Fibroblast of peridontal ligament (primary cell): ENCODE measurements at regions not wholly inside any gene's neighbourhood (a gene's known extent, or its start where the extent isn't known, plus 50 kb on each side); places are given as distances from the start of the nearest gene placed in this dataset.
"Not testable (repeated sequence)": the region's sequence is repeated elsewhere in the genome, so short reads cannot be mapped to it uniquely, and the experiment has no call there.

Experiments used
- DNase-seq: peaks from one replicate; pipeline ENCODE4 v3.0.0-alpha.2; 2010; ENCODE audit errors: extremely low read depth

DNA sequence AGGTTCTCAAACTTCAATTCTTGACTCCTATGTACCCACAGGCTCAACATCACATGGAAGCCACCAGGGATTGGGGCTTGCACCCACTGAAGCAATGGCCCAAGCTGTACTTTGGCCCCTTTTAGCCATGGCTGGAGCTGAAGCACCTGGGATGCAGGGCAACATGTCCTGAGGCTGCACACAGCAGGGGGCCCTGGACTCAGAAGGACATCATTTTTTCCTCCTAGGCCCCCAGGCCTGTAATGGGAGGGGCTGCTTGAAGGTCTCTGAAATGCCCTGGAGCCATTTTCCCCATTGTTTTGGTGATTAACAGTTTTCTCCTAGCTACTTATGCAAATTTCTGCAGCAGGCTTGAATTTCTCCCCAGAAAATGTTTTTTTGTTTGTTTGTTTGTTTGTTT lies 465.1 kb upstream of the PCDH10 start:
- no peak for DNase-seq

DNA sequence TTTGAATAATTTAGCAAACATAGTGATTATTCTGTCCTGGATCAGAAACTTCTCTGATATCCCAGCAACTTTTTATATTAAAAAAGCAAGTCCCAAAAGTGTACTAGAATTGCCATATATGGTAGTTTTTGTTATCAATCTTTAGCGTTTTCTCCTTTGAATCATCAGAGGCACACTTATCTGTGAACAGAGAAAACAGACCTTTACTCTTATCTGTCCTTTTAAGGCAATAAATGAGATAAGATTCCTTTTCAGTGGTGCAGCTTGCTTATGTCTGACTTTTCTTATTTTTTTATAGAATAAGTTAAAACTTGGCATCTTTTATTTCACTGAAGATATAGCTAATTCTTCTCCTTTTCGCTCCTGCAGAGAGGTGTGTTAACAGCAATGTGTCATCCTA lies 458.1 kb upstream of the PCDH10 start:
- no peak for DNase-seq

DNA sequence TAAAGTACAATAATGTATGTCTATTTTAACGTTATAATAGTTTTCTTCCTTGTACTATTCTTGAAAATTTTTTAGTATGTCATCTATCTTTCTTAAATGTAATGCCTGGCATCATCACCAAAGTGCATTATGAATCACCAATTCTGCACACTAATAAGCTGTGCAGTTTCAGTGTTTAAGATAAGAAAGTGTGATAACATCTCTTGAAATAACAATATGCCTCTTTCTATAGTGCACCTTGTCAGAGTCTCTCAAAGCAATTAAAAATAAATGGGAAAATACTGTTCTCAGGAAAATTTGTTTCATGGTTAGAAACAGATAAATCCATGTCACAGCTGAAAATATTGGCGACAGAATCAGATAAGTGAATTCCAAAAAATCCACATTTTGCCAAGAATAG lies 457.4 kb upstream of the PCDH10 start:
- no peak for DNase-seq

- no peak for DNase-seq
Observed at GRCh38 chr4:132694775-132695174, 454.3 kb upstream of the PCDH10 start.

DNA sequence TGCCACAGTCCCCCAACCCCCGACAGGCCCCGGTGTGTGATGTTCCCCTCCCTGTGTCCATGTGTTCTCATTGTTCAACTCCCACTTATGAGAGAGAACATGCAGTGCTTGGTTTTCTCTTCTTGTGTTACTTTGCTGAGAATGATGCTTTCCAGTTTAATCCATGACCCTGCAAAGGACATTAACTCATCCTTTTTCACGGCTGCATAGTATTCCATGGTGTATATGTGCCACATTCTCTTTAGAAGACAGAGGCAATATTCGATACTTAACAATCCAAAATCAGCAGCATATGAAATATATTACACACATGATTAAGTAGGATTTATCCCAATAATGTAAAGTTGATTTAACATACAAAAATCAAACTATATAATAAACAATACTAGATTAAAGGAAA lies 451.6 kb upstream of the PCDH10 start:
- not testable (repeated sequence) for DNase-seq

DNA sequence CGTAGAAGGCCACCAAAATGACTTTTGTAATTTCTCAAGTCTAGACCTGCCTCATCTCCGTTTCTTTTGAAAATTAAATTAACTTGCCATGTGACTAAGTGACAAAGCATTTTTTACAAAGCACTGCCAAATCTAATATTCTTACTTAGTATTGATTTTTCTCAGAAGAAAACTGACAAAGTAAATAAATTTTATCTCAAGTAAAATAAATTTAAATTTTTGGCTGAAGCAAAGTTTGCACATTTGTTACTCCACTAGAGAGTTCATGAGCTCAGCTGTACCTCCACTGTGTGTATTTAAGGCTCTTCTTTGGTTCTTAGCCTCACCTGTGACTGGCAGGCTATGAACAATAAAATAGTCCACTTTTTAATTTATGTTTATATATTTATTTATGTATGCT lies 441.1 kb upstream of the PCDH10 start:
- no peak for DNase-seq

DNA sequence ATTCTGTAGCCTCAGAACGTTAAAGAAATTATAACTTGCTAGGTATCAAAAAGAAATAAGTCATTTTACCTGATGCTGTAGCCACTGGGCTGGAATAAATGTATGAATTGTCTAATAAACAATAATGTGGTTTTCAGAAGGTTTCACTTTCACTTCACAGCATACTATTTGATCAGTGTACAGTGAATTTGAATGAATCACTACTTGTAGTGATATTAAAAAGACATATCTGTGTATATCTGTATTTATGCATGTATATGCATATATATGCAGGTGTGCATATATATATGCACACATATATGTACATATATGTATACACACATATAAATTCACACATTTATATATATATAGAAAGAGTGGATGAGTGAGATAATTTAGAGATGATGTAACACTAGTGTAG lies 440.0 kb upstream of the PCDH10 start:
- DNase-seq, result no peak

- DNase-seq, result no peak
Observed at GRCh38 chr4:132710971-132711370, 438.1 kb upstream of the PCDH10 start.

DNA sequence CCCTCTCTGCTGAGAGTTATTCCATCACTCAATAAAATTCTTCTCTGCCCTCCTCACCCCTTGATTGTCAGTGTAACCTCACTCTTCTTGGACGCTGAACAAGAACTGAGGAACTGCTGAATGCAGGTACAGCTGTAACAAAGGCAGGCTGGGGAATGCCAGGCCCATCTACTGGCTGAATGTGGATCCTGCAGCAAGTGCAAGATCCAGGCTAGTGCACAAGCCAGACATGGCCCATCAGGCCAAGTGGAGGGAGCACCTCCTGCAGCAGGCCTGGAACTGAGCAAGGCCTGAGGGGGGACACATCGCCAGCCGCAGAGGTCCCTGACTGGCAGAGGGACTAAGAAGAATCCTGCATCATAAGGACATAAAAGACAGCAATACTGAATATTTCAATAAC lies 411.8 kb upstream of the PCDH10 start:
- DNase-seq, result no peak

- DNase-seq, result no peak
Observed at GRCh38 chr4:132759199-132759780, 389.8 kb upstream of the PCDH10 start.

DNA sequence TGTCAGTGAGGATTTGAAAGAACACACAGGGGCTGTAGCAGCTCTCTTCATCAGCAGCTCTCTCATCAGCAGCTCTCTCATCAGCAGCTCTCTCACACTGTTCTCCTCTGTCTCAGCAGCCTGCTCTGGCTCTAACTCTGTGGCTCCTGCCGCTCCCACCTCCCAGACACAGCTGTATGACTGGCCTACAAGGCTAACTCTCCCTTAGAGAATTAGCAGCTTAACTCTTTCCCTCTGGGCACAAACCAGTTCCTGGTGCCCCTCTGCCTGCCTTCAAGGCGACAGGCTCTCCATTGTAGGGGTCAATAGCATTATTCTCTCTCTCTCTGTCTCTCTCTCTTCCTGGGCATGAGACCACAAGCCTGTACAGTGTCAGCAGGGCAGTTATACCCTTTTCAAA lies 385.6 kb upstream of the PCDH10 start:
- no peak for DNase-seq

GRCh38 chr4:132767901-132768300 lies 381.2 kb upstream of the PCDH10 start:
- DNase-seq, result no peak

- DNase-seq, result no peak
Observed at GRCh38 chr4:132770776-132771175, 378.3 kb upstream of the PCDH10 start.

- DNase-seq, result no peak
Observed at GRCh38 chr4:132792310-132792709, 356.8 kb upstream of the PCDH10 start.

- DNase-seq, result no peak
Observed at GRCh38 chr4:132797856-132798255, 351.2 kb upstream of the PCDH10 start.

DNA sequence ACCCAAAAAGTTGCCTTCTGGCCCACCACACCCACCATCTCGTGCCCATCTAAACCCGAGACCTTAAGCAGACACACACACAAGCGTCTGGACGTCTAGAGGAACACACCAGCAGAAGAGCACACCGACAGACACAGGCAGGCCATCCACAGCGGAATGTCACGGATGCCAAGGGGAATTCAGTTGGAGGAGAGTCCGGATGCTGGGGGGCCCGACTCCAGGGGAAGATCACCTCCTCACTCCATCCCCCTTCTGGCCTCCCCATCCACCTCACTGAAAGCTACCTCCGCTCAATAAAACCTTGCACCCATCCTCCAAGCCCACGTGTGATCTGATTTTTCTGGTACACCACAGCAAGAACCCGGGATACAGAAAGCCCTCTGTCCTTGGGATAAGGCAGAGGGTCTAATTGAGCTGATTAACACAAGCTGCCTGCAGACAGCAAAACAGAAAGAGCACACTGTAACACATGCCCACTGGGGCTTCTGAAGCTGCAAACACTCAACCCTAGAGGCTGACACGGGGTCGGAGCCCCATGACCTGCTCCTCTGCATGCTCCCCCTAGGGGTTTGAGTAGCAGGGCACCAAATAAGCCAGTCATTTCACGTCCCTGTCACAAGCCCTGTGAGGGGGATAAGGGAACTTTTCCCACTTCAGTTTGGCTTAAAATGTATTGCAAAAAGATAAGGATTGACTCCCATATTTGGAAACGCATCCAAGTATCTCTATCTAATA lies 339.6 kb upstream of the PCDH10 start:
- no peak for DNase-seq

- not testable (repeated sequence) for DNase-seq
Observed at GRCh38 chr4:132813061-132813460, 336.0 kb upstream of the PCDH10 start.

- no peak for DNase-seq
Observed at GRCh38 chr4:132818091-132818490, 331.0 kb upstream of the PCDH10 start.

- no peak for DNase-seq
Observed at GRCh38 chr4:132823419-132823818, 325.7 kb upstream of the PCDH10 start.

DNA sequence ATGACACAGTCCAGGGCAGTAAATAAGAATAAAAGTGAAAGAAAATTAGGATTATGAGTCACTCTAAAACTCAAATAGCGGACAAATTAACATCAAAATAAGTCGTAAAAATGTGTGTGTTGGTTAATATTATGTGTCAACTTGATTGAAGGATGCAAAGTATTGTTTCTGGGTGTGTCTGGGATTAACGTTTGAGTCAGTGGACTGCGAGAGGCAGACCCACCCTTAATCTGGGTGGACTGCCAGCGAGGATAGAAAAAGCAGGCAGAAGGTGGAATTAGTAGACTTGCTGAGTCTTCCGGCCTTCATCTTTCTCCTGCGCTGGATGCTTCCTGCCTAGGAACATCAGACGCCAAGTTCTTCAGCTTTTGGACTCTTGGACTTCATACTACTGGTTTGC lies 324.3 kb upstream of the PCDH10 start:
- no peak for DNase-seq

DNA sequence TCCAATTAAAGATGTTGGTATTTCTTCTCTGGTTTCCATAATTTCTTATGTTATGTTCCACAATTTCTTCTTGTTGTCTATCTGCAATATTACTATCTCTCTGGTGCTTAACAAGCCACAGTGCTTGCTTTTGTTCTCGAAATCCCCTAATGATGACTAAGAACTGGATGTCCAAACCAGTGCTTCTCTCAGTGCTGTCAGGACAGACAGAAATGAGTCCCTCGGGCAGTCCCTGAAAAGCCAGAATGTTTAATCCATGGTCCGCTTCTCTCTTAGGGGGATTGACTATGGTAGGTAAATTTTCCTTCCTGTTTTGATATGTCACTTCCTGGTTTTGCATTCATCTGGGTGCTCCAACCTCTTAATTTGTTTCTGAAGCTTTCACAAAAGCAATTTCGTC lies 321.6 kb upstream of the PCDH10 start:
- no peak for DNase-seq

DNA sequence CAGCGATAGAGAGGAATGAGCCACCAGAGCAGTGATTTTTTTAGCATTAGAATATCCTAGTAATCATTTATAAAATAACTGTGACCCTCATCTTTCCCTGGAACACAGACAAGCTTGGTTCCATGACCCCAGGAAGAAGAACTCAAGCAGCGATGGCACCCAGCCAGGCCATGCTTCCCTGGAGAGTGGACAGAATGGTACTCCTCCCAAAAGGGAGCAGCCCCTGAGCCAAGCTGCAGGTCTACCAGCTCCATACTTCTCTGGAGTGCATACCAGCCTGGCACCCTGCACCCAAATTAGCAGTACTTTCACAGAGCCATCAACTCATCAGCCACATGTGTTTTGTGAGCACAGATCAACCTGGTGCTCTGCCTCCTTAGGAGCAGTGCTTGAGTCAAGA lies 310.9 kb upstream of the PCDH10 start:
- DNase-seq, result no peak

- DNase-seq, result no peak
Observed at GRCh38 chr4:132839070-132839469, 310.0 kb upstream of the PCDH10 start.

- DNase-seq, result no peak
Observed at GRCh38 chr4:132859929-132860328, 289.2 kb upstream of the PCDH10 start.
